ENCODE measurements at regions not wholly inside any gene's neighbourhood (a gene's known extent, or its start where the extent isn't known, plus 50 kb on each side); places are given as distances from the start of the nearest gene placed in this dataset.

GRCh38 chr16:73547552-73548403 lies 499.9 kb upstream of the ZFHX3 start:
- no peak overlapping the region for H3K4me3 ChIP-seq (ENCODE audit: low read depth, low read length)
- DNase-seq (ENCODE audit: low read depth): no peak
- no peak for TF ChIP-seq CTCF (IDR thresholded peaks at IDR 0.05; ENCODE audit: low read depth, low read length, missing control alignments)
- in situ Hi-C loops (cut with HindIII; ENCODE audit: low sequenced_read_pairs): no loop called here

DNA sequence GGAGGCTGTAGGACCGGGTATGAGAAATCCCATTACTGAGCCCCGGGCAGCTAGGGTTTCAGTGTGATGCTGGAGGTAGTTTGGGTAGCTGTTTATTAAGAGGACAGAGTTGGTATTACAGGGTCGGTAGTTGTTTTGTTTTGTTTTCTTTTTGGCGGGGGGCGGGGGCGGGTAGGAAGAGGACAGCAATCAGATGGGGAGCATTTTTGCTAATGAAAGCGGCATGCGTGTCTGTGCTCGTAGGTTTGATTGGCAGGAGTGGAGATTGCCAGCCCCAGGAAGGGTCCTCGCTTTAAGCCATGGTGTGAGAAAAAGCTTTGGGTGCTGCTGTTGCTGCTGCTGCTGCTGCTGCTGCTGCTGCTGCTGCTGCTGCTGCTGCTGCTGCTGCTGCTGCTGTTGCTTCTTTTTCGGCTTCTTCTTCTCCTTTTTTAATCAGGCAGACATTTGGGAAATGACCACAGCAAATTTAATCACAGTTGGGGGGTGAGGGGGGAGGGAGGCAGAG lies 498.5 kb upstream of the ZFHX3 start:
- H3K4me3 ChIP-seq (ENCODE audit: low read depth, low read length): no peak overlapping the region
- no peak for TF ChIP-seq CTCF (IDR thresholded peaks at IDR 0.05; ENCODE audit: low read depth, low read length, missing control alignments)
- in situ Hi-C loops (cut with HindIII; ENCODE audit: low sequenced_read_pairs): no loop called here
- DNase-seq (ENCODE audit: low read depth): no peak

DNA sequence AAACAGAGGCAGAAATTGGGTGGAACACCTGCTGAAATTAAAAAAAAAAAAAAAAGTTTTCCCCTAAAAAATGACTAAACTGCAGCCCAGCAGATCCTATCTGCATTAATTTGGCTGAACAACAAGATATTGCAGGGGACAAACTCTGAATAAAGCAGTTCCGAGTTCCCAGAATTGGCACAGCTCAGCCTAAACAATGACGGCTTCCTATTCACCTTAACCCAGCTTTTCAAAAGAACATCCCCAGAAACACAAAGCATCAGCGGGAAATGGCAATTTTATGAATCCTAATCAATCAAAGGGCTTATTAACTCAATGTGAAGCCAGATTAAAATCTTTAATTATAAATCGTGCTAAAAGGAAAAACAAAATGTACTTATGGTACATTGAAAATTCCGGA lies 497.8 kb upstream of the ZFHX3 start:
- H3K4me3 ChIP-seq (ENCODE audit: low read depth, low read length): no peak overlapping the region
- no peak for DNase-seq (ENCODE audit: low read depth)
- in situ Hi-C loops (cut with HindIII; ENCODE audit: low sequenced_read_pairs): no loop called here
- TF ChIP-seq CTCF (IDR thresholded peaks at IDR 0.05; ENCODE audit: low read depth, low read length, missing control alignments): no peak

GRCh38 chr16:73545290-73545689 lies 497.4 kb upstream of the ZFHX3 start:
- H3K4me3 ChIP-seq (ENCODE audit: low read depth, low read length): no peak overlapping the region
- TF ChIP-seq CTCF (IDR thresholded peaks at IDR 0.05; ENCODE audit: low read depth, low read length, missing control alignments): no peak

DNA sequence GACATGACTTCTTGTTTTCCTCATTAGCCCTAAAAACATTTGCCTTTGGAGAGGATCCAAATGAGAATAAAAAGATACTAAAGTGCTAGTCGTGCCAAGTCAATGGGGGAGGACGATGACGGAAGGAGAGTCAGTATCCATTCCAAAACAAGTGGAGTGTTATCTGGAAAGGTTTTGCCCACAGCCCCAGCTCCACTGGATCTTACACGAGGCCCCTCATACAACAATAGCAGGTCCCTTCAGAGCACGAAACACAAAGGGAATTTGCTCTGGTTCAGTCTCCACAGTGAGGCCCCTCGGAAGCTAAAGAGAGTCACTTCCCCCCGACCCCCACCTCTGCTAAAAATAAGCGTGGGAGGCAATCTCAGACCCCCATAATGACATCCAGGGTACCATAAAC lies 496.9 kb upstream of the ZFHX3 start:
- DNase-seq (ENCODE audit: low read depth): no peak
- in situ Hi-C loops (cut with HindIII; ENCODE audit: low sequenced_read_pairs): no loop called here
- no peak overlapping the region for H3K4me3 ChIP-seq (ENCODE audit: low read depth, low read length)
- no peak for TF ChIP-seq CTCF (IDR thresholded peaks at IDR 0.05; ENCODE audit: low read depth, low read length, missing control alignments)

More at GRCh38 chr16:73545290-73545689, 497.4 kb upstream of the ZFHX3 start:
- no peak for DNase-seq (ENCODE audit: low read depth)
- in situ Hi-C loops (cut with HindIII; ENCODE audit: low sequenced_read_pairs): no loop called here

DNA sequence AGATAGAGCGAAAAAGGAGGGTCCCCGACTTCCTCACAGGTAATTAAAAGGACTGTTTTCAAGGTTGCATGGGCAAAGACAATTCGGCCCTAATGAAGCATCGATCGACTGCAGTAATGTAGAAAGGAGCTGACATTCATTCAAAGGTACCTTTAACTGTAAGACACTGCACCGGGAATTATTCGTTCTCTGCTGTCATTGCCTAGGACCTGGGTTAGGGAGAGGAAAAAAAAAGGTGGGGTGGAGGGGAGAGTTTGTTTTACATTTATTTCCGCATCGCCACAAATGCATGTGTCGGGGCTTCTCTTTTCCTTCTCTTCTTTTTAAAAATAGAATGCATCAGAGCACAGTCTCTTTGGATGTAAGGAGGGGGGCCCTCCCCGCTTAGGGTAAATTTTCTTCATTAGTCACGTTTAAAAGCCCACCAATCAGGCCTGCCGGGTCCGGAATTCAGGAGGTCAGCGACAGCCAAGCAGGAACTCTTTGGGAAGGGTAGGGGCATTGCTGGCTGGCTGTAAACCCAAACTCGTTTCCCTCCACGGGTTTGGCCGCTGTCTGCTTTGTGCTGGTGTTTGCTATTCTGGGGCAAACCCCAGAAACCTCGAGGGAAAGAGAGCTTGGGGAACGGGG lies 496.2 kb upstream of the ZFHX3 start:
- no peak for DNase-seq (ENCODE audit: low read depth)
- TF ChIP-seq CTCF (IDR thresholded peaks at IDR 0.05; ENCODE audit: low read depth, low read length, missing control alignments): no peak
- H3K4me3 ChIP-seq (ENCODE audit: low read depth, low read length): no peak overlapping the region
- in situ Hi-C loops (cut with HindIII; ENCODE audit: low sequenced_read_pairs): no loop called here

Measured in astrocyte of the cerebellum (primary cell).